Activated CD4-positive, alpha-beta T cell treated with anti-CD3 and anti-CD28 coated beads for 24 hours (primary cell): ENCODE measurements at regions not wholly inside any gene's neighbourhood (a gene's known extent, or its start where the extent isn't known, plus 50 kb on each side); places are given as distances from the start of the nearest gene placed in this dataset.
A peak's percentile ranks its signal among the peaks of the same experiment; 100 is the strongest.

Source experiments
- DNase-seq, 2 donors: peaks; one replicate each; pipeline ENCODE4 v3.0.0-alpha.2; 2020; ENCODE audit warnings: low read depth in 2 of 2

DNA sequence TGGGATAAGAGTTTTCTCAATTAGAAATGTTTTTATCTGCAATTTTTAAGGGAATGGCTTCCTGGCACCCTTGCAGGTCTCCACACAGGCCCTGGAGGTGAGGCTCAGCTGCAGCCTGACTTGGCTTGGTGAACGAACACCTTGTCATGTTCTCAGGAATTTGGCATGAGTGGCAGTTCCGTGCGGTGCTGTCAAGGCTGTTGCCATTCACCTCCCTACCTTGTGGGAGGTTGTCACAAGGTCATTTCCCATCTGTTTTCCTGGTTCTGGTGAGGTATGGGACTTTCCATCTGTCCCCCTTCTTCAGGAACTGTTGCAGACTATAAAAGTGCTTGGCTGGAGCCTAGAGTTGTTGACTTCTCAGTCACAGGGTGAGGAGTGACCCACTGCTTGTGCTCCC, 82.9 kb downstream of the ELOVL4 start:
- no peak for DNase-seq

DNA sequence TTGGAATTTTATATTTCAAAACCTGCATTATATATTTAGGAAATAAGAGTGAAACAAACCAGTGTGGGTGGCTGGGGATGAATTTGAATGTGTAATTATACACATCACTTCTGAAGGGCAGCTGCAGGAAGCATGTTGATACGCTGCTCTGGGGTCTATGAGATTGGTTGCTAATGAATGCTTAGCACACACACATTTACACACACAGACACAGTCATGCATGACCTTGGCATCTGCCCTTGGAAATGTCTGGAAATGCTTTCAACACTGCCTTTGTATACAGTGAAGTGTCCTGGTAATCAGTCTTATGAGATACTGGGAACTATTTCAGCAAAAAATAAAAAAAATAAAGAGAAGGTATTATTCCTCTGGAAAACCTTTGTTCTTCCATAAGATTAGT, 83.4 kb downstream of the ELOVL4 start:
- DNase-seq, result no peak

DNA sequence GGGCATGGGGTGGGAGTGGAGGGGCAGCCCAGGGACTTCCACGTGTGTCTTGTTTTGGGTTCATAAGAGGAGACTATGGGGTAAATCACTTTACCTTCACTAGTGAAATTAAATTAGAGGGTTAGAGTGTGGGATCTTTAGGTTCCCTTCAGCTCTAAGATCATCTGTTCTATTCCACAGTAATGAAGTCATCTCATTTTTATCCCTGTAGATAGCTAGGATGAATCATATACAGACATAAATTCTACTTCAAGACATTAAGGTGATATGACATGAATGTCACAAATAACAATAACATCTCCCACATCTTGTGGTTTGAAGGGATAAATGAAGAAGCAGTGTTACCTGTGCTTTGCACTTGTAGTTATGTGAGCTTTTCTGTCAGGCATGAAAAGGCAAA, 83.8 kb downstream of the ELOVL4 start:
- no peak for DNase-seq

DNA sequence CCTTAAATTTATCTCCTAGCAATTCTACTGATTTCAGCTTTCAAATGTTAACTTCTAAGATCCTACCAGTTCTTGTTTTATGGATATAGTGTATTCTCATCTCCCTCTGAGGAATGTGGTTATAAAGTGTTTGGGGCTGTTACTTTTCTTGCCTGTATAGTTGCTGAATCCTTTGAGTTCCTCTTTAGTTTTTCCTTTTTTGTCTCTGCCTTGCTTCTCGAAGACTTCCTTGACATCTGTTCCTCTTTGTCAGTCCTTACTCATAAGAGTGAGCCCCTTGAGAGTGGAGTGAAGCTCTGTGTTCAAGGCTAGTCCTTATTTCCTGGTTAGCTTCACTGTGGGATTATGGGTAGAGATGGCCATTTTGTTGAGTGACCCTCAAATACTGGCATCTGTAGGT, 84.6 kb downstream of the ELOVL4 start:
- no peak for DNase-seq

DNA sequence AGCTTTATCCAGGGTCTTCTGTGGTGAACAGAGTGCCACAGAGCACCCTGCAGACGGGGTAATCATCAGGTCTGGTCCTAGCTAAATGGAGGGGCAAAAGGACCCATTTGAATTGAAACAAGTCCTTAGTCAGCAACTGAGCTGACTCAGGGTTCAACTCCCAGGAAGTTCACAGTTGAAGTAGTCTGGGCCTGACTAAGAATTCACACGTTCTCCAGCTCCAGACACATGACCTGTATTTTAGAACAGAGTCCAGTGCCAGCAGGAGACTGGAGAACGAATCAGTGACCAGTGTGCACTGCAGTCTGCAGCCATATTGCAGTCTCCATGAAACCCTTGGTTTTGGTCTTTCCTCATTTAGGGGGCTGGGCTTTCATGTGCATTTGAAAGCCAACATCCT, 85.2 kb downstream of the ELOVL4 start:
- DNase-seq, result no peak

DNA sequence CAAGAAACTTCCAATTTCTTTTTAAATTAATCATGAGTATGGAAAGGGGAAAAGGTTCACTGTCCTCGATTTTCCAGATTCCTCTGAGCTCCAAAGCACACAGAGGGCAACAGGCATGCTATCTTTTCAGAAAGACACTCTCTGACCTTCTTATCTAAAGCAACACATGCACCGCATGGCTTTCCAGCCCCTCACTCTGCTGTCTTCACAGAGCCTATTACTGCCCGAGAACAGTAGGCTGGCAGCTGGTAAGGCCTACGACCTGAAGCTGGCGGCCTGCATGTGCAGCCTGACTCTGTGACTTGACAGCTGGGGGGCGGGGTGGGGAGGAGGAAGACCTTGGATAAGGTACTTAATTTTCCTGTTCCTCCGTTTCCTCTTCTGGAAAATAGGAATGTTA, 86.3 kb downstream of the ELOVL4 start:
- DNase-seq, result no peak

DNA sequence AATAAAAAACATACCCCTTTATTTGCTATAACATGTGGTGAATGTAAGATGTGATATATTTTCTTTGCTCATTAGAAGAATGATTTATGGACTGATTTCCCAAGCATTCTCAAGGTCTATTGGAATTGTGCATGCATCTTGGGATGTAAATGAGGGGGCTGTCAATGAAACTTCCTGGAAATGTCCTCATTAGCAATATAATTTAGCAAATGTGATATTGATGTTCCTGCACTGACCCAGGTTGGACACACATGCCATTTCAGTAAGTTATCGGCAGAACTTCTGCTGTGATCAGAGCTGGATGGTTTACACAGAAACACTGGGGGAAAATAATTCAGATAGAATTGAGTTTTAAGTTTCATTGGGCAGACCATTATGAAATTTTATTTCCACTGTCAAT, 99.9 kb downstream of the ELOVL4 start:
- DNase-seq, result no peak

DNA sequence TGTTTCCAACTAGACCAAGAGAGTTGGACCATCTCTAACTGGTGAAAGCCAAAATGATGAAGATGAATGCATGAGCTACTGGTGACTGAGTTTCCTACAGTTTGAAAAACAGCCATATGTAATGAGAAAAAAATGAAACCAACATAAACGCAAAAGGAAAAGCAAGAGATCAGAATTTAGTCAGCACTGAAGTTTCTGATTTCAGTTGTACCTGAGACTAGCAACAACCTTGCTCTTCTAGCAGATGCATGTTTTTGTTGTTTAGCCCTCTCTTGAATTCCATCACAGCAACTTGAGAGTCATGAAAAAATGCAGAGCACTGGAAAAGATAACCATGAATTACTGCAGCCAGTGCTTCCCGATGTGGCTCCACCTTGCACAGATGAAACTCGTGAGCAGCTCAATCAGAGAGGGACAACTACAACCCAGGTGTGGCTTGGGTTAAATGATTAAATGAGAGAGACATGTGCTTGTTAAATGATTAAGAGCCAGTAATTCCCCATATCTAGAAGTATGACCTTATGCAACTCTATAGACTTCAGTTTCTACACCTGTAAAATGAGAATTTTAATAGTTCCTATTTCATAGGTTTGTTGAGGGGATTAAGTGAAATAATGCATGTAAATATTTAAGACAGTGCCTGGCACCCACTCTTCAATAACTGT, 104.8 kb downstream of the ELOVL4 start:
- DNase-seq, result no peak

DNA sequence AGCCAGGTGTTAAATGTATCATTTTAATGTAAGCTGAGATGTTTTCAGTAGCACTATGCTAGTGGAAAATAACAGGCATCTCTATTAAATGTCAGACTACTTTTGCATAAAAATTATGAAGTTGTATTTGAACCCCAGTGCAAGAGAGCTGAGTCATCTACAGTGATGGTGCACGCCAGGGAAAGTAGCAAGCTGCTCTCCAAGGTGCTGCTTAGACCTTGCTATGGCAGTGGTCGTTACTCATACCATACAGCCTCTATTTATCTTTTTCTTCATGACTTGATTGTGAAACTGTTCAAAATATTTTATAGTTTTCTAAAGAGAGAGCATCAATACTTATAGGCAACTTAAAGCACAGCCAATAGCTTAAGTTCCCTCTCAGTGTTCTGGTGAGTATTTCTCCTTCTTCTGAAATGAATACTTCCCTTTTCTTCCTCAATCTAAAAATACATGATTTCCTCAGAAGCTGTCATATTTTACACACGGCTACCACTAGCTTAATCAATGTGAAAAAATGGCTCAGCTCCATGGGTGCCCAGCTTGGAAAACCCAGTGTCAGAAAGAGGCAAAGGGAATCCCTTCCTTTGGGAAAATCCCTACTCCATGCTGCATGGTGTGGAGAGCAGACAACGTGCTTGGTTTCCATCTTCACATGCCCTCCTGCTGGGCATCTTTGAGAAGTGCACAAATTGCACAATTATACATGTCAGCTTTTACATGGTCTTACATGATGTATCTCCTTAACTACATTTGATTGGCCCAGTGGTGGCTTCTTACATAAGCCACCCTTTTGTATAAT, 105.6 kb downstream of the ELOVL4 start:
- no peak for DNase-seq

DNA sequence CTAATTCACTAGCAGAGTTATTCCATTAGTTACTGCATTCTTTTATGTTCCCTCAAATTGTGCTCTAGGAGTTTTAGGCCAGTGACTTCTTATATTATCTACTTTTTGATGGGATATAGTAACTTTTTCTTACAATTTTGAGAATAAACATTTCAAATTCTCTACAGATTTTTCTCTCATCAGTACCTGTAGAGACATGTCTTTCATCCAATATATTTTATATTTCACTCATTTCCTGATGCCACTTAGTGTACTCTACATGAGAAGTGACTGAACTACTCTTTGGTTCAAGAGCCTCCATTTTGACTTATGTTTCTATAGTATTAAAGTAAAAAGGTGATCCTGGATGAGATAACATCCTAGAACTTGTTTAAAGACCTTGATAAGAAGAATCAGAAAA, 108.5 kb downstream of the ELOVL4 start:
- no peak for DNase-seq

DNA sequence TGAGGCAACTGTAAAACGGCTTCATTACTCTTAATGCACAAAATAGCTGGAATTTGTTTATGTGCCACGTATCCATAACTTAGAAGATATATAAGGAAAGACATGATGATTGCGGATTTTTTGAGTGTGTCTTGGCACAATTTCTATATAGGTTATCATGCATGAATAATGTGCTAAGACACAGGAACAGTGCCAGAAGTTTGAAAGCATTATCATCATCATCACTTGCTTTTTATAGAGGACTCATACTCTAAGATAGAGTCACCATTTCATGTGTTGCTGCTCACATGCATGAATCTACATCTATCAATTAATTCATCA, 113.4 kb downstream of the ELOVL4 start:
- no peak for DNase-seq

DNA sequence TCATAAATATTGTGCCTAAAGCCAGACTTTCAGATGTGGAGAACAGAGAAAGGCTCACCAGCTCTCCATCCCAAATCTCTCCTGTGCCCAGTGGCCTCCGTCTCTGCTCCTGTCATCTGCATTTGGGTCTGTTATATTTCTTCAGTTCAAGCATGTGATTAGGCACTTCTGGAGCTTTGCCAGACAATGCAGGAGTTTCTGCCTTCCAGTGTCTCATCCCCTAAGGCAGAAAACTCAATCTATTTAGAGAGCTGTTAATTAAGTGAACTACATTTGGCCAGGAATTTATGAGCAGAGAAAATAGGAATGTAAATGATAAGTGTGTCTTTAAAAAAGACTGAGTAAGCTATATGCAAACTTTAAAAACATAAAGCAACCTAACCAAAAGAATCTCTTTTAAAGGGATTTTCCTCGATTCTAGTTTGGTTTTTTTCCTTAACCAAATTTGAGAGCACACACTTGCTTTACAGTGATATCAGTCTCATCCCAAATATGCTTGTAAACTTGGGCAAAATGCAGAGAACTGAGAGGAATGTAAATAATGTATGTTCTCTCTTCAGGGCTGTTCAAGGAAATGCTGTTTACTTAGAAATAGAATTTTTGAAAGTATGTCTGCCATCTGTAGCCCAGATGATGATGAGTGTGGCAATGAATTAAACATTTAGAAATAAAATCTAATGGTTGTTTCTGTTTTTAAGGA, 113.9 kb downstream of the ELOVL4 start:
- no peak for DNase-seq

DNA sequence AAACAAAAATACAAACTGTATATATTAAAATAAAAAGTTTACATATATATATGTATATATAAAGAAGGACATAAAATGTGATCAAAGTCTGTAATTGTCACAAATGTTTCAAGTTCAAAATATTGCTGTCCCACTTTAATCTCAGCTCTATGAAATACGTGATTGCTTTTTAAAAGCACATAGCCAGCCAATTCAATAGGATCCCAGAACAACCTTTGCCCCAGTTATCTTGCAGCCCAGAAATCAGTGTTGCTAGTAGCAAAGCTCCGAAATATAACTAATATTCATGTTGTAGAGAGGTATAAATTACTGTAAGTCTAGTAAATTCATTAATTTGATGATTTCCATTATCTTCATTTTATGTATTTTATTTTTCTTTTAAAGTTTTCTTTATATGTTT, 114.6 kb downstream of the ELOVL4 start:
- no peak for DNase-seq

DNA sequence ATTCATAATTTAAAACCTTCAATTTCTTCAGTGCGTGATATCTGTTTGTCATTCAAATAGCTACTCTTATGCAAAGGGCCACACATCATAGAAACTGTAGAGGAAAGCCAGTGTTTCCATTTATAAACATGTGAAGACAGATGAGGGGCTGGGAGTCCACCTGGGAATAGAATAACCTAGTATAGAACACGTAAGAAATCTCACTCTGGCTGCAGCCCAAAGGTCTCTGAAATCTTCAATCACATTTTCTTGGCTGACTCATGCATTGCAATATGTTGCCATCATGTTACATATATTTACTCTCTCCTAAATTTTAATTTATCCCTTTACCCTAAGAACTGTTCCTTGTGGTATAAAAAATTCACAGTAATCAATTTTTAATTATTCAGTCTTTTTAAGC, 123.2 kb downstream of the ELOVL4 start:
- no peak for DNase-seq

DNA sequence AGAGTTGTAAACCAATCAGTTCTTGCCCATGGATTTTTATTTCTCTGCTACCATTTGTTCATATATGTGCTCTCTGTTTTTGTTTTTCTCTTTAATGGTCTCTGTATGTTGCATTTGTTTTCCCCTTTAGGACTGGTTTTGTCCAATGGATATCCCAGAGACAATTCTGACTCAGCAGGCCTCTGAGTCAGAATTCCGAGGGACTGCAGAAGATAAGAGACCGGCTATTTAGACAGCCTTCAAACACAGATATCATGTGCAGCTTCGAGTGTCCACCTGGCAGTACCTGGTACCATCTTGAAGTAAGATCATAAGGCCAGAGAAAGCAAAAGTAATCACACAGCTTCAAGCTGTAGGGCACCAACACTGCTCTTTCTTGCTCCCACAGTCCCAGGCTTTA, 125.5 kb downstream of the ELOVL4 start:
- DNase-seq, result no peak

DNA sequence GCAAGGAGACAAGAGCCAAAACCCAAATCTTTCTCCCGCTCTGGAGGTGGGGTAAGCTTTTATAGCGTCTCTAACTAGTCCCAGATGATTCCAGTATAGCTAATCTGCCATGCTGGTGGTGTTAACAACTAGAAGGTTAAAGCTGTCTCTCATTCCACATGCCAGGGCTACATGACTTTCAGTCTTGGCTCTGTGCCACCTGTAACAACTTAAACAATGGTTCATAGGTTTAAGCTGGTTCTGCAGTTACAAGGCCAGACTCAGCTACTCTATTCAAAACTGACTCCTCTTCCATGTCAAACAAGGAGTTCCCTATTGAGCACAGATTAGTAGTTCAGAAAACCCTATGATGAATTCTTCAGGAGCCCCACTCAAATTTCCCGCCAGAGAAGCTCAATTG, 128.9 kb downstream of the ELOVL4 start:
- no peak for DNase-seq

DNA sequence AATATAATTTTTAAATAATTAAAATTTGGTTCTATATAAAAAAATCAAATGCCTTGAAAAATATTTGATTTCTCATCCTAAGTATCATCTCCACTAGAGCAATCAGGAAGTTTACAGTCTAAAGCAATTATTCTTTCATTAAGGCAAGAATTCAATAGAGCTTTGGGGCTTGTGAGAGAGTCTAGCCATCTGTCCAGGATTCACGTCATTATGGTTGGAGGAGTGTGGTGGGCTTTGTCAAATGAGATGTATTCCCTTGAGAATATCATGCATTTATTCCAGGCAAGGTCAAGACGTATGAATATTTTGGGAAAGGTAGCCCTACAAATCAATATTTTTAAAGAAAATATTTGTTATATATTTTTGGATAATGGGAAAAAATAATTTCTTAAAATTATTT, 132.4 kb downstream of the ELOVL4 start:
- no peak for DNase-seq

DNA sequence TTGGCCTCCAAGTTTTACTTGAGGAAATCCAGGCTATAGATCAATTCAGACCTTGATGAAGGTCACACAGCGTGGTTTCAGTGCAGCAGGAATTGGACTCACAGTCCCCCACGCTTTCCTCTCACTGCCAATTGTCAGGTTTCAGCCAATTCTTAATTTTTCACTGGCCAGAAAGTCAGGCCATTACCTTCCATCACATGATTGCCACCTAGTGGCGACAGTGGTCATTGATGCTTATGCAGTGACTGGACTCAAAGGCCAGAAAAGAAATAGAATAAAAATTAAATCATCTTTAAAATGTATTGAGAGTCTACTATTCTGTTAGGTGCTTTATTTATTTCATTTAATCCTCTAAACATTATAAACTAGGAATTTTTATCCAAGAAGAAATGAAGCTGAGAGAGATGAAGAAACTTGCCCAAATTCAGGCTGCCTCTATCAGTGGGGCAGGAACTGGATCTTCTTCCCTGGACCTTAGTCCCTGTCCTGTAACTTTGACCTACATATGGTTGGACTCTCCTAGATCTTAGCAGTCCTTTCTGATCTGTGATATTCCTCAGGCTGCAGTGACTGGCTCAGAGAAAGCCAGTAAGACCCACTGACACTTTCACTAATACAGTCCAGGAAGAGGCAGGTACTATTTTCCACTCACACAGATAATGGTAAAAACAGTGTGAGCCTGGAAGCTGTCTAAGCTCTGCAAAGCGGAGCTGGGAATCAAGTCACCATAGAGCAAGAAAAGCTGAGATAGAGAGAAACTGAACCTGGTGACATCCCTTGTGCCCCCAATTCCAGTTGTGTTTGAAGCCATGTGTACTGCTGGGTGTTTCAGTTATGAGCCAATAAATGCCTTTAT, 133.3 kb downstream of the ELOVL4 start:
- DNase-seq, result peak; percentile 46 to 55

DNA sequence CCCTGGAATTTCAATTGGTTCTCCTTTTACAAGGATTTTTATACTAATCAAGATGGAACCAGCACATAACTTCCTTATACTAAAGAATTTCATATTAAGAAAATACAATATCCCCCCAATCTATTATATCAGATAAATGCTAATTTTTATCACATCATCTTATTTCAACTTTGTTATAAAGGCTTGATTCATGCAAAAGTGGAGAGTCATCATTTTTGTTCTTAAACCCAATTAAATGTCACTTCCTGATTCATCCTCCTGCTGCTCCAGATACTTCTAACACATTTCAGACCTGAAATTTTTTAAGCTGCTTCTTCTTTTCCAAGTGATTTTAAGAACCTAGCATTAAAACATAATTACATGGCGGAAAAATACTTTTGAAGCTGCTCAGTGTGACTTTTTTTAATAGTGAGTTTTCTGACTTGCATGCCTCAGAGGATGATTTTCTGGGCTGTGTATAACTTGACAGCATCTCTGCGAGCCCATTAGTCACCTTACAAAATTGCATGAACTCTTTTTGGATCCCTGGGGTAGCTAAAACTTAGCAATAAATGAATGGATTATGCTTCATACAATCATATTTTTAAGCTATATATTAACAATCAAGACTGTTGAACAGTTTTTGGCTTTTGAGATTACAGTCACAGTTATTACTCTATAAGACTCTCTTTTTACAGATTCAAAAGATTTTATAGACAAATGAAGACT, 134.1 kb downstream of the ELOVL4 start:
- no peak for DNase-seq

DNA sequence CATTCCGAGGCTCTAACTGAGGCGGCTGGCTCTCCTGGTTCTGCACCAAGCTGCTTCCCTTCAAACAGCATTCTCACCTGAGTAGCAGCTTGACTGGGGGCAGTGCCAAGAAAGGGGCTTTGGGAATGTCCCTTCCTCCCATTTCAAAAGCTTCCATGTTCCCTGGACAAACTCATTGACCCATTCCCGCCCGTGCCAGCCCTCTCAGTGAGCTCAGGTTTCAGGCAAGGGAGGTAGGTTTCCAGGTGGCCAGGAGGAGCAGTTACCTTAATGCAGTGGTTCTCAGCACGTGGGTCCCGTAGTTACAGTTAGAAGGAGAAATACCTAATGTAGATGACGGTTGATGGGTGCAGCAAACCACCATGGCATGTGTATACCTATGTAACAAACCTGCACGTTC, 135.2 kb downstream of the ELOVL4 start:
- DNase-seq, result no peak

DNA sequence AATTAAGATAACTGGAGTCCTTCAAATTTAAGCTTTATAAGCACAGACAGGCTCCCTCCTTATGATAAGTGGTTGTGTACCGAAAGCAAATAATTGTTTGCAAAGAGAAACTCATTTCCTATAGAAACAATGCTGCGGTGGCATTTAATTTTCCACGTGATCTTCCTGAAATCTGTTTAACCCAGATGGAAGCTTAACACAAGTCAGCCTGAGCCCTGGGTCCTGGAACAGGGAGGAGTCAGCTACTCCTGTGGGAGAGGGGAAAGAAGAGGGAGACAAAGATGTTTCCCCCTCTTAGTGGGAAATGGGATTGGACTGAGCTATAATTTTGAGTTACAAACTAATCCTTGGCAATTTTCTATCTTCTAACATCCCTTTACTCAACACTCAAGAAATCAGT, 136.5 kb downstream of the ELOVL4 start:
- DNase-seq, result no peak
